COLO668 (cell line): ENCODE measurements at regions not wholly inside any gene's neighbourhood (a gene's known extent, or its start where the extent isn't known, plus 50 kb on each side); places are given as distances from the start of the nearest gene placed in this dataset.
A peak's percentile ranks its signal among the peaks of the same experiment; 100 is the strongest.

Experiments
- DNase-seq: peaks from one replicate; lab custom pipeline; 2025; ENCODE audit not compliant: unreplicated experiment; lab: John Stamatoyannopoulos, UW

DNA sequence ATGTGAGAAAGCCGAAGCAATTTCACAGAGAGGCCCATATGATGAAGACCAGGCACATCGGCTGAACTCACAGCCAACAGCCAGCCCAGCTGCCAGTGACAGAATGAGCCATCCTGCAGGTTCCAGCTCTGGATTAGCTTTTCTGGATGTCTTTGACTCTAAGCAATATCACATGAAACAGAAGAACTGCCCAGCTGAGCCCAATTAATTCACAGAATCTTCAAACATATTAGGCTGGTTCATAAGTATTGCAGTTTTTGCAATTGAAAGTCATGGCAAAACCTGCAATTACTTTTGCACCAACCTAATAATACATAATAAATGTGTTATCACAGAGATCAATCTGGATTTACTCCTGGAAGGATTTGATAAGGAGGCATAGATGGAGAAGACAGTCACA, 299.9 kb downstream of the RAB28 start:
- DNase-seq: no peak

GRCh38 chr4:13182133-13182532, 302.0 kb downstream of the RAB28 start:
- no peak for DNase-seq

- no peak for DNase-seq
Measured at GRCh38 chr4:13181681-13182080, 302.5 kb downstream of the RAB28 start.

DNA sequence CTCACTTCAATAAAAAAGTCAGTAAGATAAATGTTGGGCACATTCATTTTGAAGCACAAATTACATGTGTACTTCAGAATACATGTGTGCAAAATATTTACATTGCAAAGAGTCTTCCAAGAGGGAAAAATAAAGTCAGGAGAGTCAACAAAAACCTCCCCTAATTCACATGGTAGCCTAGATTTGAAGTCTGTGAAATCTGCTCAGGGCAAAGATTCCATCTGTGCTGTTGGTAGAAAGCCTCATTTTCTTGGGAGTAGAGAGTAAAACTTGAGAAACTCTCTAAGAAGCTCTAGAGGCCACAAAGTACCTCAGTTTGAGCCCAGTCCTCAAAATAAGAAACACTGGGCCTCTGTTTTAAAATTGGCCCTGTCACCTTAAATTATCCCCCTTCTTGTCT, 303.4 kb downstream of the RAB28 start:
- no peak for DNase-seq

DNA sequence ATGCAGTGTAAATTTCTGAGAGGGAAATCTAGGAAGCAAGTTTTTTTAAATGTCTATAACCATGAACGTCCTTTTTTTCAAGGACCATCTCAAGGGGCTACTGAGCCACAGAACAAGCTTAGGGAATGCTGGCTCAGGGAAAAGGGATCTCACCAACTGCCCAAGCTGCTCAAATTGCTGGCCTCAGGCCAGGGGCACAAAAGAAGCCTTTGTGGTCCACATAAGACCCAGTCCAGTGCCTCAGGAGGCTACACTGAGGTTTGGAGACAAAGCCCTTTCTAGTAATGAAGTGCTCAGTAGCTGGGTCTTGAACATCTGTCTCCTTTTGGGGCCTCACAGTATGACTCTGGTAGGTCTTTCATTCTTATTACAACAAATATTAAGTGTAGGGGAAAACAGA, 305.5 kb downstream of the RAB28 start:
- no peak for DNase-seq

DNA sequence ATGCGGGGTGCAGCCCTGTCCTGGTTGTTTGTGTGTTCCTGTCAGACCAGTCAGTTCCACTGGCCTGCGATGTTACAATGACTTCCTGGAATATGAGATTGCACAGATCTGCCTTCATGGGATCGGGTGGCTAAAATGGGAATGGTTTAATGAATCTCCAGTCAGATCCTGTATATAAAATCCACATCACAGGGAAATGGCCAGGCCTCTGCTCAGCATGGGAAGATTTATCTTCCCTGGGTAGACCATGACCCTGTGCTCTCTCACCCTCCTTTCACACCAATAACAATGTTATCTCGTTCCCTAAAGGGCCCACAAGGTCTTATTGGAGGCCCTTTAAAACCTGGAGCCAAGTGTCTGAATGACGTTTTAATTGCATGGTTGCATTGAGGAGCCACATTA, 307.4 kb downstream of the RAB28 start:
- no peak for DNase-seq

DNA sequence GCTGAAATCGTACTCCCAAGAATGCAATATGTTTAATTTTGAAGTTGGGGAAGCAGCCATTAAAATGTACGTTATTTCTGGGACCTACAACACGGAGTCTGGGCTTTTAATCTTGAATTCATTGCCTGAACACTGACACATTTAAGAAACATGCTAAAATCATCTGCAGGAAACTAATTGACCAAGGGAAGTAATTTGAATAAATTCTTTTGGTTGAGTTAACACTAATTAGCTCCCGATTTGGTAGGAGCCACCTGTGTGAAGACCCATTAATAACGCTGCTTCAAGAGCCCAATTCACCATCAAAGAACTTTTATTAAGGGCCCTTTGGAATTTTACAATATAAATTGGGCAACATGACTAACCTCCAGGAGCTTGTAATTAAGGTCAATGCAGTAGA, 309.2 kb downstream of the RAB28 start:
- no peak for DNase-seq

- DNase-seq: no peak
Measured at GRCh38 chr4:13174001-13174400, 310.1 kb downstream of the RAB28 start.

GRCh38 chr4:13171292-13172057, 312.7 kb downstream of the RAB28 start:
- no peak for DNase-seq

DNA sequence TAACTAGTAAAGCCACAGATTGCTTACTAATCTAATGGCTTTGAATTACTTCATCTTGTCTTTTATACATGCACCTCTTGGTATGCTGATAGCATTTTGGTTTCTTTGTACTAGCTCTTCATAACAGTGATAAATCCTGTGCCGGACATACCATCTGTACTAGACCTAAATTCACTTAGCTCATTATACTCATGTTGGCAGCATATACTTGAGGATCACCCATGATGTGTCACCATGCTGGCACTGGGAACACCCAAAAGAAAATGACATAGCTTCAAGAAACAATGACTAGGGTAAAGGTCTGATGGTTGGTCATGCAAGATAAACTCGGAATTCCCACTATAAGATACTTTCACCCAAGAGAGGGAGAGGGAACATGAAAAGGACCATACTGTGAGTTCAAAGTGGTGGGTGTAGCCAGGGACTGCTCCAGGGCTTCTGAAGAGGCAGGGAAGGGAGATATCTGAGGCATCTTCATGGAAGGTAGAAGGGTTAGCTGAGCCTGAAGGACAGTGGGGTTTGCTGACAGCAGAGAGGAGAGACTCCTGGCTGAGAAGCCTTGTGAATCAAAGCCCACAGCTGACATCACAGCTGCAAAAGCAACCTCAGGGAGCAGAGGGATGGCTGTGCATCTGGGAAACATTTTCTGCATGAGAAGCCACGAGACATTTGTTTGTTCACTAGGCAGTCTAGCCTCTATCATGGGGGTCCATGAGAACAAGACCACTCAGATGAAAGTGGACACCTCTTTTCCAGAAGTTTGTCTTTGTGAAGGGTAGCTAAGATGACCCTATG, 314.2 kb downstream of the RAB28 start:
- DNase-seq: no peak

DNA sequence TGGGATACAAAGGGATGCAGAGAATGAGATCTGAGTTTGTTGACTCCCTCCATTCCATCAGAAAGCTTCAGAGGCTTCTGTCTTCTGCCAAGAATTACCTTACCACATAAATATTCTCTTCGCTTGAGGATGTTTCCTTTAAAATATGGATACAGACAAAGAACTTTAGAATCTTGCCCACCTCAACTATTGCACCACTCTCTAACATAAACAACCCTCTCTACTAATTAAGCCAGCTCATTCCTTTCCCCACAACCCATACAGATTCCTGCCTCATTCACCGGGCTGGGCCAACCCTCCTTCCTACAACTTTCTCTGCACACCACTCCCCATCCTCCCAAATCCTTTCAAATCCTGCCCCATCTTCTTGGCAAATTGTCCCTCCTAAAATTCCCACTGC, 315.8 kb downstream of the RAB28 start:
- no peak for DNase-seq

GRCh38 chr4:13166214-13166613, 317.9 kb downstream of the RAB28 start:
- no peak for DNase-seq

DNA sequence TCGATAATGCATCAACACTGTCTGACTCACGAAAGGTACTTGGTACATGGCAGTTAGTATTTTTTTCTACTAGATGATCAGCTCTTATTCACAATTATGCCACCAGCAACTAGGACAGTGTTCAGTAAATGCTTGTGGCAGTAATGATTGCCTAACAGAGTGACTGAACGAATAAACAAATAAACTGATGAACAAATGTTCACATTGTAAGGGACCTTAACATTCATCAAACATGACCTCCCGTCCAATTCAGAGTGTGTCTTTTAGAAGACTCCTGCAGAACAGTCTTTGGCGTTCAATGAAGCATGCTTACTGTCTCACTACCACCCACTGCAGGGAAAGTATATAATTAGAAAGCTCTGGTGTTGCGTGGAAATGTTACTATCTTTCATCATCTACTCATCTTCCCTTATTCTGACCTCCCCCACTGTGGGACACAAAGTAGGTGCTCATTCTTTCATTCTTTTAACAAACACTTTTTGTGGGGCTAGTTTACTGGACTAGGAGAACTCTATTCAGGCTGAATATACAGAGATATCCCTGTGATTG, 319.3 kb downstream of the RAB28 start:
- no peak for DNase-seq

- DNase-seq: peak; percentile 36
Measured at GRCh38 chr4:13162886-13163285, 321.3 kb downstream of the RAB28 start.

DNA sequence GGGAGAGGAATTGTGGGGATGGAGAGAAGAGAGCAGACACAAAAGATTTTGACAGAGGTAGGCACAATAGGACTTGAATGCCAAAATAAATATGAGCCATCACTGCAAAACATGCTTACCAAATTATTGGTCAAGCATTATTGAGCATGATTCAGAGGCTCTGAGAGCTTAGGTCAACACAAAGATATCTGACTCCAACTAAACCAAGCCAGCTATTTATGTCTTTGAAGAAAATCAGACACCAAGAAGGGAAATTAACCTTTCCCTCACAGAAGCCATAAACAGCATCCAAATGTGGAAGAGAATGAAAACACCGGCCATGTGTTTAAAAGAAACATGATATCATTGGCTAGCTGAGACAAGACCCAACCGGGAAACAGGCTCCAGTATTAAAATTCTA, 323.2 kb downstream of the RAB28 start:
- DNase-seq: no peak

- DNase-seq: peak; percentile 72
Measured at GRCh38 chr4:13159041-13159620, 325.0 kb downstream of the RAB28 start.

DNA sequence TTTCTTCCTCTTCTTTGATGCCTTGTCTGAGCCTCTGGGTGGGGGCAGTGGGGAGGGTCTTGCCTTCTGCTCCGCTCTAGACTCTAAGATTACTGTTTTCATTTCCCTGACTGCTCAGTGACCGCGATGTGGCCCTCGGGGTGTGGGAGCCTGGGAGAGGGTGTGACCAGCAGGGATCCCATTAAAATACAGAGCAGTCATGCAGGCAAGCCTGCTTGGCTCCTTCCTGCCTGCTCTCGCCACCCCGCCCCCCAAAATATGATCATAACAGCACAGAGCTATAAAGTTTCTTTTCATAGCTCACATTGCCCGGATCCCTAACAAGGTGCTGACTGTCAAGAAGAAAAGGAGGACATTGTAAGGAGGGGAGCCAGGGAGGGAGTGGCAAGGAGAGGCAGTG, 332.9 kb downstream of the RAB28 start:
- DNase-seq: no peak

- DNase-seq: no peak
Measured at GRCh38 chr4:13143222-13144070, 340.7 kb downstream of the RAB28 start.

- no peak for DNase-seq
Measured at GRCh38 chr4:13142726-13143125, 341.4 kb downstream of the RAB28 start.

DNA sequence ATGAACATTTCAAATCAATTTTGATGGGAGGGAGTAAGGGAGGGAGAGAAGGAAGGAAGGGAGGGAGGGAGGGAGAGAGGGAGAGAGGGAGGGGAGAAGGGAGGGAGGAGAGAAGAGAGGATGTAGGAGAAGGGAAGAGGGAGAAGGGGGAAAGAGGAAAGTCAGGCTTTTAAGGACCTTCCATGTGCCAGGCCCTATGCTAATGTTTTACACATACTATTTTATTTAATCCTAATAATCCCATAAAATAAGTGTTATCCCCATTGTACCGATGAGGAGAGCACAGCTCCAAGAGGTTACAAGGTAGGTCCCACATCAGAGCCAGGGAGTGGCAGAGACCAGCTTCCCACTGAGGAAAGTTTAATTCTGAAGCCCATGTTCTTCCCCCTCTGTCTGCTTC, 341.9 kb downstream of the RAB28 start:
- DNase-seq: no peak

GRCh38 chr4:13137390-13137789, 346.8 kb downstream of the RAB28 start:
- no peak for DNase-seq
